GM19372 (cell line): ENCODE measurements at regions not wholly inside any gene's neighbourhood (a gene's known extent, or its start where the extent isn't known, plus 50 kb on each side); places are given as distances from the start of the nearest gene placed in this dataset.
"Not testable (repeated sequence)": the region's sequence is repeated elsewhere in the genome, so short reads cannot be mapped to it uniquely, and the experiment has no call there.

Experiments
- ATAC-seq: cut with Tn5 transposase; IDR thresholded peaks from one replicate; pipeline ENCODE4 v1.9.1; 2021; ENCODE audit warnings: mild to moderate bottlenecking, low read depth, moderate library complexity; ENCODE audit not compliant: unreplicated experiment

GRCh38 chr2:223442847-223443246, 159.3 kb downstream of the SCG2 start:
- no peak for ATAC-seq

DNA sequence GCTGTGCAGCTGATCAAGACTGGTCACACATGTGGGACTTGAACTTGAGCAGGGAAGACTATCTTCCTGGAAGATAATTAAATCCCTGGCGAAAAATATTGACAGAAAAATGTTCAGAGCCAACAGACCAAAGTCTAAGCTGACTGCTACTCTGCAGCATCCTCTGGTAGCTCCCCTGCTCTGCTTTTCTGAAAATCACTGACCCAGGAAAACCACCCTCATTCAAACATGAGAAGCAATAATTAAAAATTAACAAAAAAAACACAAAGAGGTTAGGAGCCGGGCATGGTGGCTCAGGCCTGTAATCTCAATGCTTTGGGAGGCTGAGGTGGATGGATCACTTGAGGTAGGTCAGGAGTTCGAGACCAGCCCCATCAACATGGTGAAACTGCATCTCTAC, 151.9 kb downstream of the SCG2 start:
- ATAC-seq = no peak

- no peak for ATAC-seq
Observed at GRCh38 chr2:223457301-223457700, 144.9 kb downstream of the SCG2 start.

- no peak for ATAC-seq
Observed at GRCh38 chr2:223459328-223459939, 142.7 kb downstream of the SCG2 start.

DNA sequence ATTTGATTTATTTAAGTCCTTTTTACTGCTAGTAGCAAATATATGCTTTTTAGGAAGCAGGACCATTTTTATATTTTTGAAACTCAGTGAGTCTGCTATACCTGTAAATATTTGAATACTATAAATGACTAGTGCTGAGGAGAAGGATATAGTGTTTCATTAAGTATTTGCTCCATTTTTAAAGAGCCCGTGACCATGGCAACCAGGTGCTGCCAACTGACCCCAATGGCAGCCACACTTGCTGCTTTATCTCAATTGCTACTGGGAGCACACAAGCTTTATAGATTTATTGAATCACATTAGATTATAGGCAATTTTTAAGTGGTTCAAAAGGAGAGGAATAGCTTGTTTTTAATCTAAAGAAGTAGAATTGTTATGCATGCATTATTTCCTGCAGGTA, 142.0 kb downstream of the SCG2 start:
- ATAC-seq = no peak

GRCh38 chr2:223460774-223461211, 141.4 kb downstream of the SCG2 start:
- ATAC-seq = no peak

DNA sequence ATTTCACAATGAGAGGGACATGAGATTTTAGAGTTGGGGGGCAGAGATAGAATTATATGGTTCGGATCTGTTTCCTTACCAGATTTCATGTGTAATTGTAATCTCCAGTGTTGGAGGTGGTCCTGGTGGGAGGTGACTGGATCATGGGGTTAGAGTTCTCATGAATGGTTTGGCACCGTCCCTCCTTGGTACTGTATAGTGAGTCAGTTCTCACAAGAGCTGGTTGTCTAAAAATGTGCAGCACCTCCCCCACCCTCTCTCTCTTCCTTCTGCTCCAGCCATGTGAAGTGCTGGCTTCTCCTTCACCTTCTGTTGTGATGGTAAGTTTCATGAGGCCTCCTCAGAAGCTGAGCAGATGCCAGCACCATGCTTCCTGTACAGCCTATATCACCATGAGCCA, 138.1 kb downstream of the SCG2 start:
- no peak for ATAC-seq

GRCh38 chr2:223465793-223466192, 136.4 kb downstream of the SCG2 start:
- no peak for ATAC-seq

DNA sequence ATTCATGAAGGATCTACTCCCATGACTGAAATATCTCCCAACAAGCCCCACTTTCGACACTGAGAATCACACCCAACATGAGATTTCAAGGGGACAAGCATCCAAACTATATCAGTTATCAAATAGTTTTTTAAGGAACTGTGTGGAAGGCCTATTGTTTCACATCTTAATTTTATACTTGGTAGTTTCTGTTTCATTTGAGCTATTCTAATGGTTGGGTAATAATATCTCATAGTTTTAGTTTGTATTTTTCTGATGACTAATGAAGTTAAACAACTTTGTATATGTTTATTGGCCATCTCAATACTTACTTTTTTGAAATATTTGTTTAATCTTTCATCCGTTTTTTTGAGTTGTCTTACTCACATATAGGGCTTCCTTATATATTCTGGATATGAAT, 135.0 kb downstream of the SCG2 start:
- ATAC-seq = no peak

GRCh38 chr2:223469270-223470046, 132.7 kb downstream of the SCG2 start:
- no peak for ATAC-seq

- ATAC-seq = no peak
Observed at GRCh38 chr2:223470602-223471001, 131.6 kb downstream of the SCG2 start.

GRCh38 chr2:223472771-223473170, 129.4 kb downstream of the SCG2 start:
- no peak for ATAC-seq

DNA sequence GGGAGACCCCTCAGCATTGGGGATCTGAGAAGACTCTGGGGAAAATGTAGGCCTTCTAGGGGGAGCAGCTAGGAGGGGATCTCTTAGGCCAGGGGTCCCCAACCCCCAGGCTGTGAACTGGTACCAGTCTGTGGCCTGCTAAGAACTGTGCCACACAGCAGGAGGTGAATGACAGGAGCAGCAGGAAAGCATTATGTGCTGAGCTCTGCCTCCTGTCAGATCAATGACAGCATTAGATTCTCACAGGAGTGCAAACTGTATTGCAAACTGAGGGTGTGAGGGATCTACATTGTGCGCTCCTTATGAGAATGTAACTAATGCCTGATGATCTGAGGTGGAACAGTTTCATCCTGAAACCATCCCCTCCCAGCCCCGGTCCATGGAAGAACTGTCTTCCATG, 127.3 kb downstream of the SCG2 start:
- no peak for ATAC-seq

DNA sequence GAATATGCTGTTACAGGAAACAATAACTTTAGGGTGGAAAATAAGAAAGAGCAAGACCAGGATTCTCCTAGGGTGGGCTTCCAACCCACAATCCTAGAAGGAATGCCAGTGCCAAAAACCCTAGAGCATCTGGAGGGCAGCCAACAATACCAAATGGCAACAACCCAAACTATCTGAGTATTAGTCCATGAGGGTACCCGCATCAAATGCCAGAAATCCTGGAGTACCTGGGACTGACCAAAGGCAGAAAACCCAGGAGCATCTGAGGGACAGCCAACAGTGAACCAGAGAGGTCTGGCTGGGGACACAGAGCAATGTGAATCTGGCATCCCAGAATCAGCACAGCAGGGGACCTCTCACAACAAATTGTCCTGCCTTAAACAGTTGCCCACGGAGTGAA, 126.3 kb downstream of the SCG2 start:
- no peak for ATAC-seq

- no peak for ATAC-seq
Observed at GRCh38 chr2:223477318-223477717, 124.8 kb downstream of the SCG2 start.

GRCh38 chr2:223481486-223481885, 120.7 kb downstream of the SCG2 start:
- no peak for ATAC-seq

- no peak for ATAC-seq
Observed at GRCh38 chr2:223486751-223487150, 115.4 kb downstream of the SCG2 start.

GRCh38 chr2:223487214-223487846, 114.8 kb downstream of the SCG2 start:
- ATAC-seq = no peak

DNA sequence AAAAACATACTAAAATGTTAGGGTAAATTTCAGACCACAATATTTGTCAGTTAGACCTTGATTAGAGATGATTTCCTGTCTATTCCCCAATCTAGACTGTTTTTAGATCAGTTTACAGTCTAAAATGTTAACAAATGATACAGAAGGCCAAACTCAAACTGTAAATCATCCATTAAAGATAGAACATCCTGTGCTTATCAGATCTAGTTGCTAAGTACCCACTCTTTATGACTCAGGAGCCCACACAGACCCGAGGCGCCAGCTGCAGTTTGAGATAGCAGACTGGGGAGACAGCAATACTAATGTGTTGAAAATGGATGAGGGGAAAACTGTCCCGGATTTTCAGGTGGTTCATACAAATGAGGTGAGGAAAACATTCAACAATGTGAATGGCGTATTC, 113.3 kb downstream of the SCG2 start:
- ATAC-seq = no peak

GRCh38 chr2:223494496-223494895, 107.7 kb downstream of the SCG2 start:
- ATAC-seq = peak; percentile 60

DNA sequence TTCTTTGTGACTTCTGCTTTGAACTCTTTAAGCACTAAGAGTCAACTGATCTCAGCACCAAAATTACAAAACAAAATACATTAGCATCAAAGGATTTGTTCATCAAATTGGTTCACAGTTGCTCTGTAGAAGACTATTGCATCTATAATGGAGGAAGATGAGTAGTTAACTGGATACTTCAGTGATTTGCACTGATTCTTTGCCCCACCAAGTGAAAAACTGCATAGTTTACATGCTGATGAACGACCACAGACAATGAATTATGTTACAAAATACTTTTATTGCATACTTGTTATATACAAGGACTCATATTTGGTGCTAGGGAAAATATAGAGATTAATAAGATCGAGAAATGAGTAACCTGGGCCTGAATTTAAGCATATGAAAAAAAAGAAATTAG, 107.2 kb downstream of the SCG2 start:
- ATAC-seq = peak; percentile 26

DNA sequence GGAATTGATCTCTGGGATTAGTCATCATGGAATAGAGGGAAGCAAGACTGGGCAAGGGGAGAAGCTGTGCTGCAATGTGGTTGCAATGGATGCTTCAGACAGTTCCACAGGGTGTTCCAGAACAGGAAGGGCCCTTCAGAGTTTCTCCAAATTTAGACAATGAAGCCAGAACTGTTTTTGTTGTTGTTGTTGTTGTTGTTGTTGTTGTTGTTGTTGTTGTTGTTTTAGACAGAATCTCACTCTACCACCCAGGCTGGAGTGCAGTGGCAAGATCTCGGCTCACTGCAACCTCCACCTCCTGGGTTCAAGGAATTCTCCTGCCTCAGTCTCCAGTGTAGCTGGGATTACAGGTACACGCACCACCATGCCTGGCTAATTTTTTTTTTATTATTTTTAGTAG, 105.3 kb downstream of the SCG2 start:
- ATAC-seq = not testable (repeated sequence)
